HG03095 (cell line): ENCODE measurements at regions not wholly inside any gene's neighbourhood (a gene's known extent, or its start where the extent isn't known, plus 50 kb on each side); places are given as distances from the start of the nearest gene placed in this dataset.

Source experiments
- ATAC-seq: cut with Tn5 transposase; IDR thresholded peaks from one replicate; pipeline ENCODE4 v1.9.1; 2021; ENCODE audit warnings: moderate library complexity; ENCODE audit not compliant: unreplicated experiment

DNA sequence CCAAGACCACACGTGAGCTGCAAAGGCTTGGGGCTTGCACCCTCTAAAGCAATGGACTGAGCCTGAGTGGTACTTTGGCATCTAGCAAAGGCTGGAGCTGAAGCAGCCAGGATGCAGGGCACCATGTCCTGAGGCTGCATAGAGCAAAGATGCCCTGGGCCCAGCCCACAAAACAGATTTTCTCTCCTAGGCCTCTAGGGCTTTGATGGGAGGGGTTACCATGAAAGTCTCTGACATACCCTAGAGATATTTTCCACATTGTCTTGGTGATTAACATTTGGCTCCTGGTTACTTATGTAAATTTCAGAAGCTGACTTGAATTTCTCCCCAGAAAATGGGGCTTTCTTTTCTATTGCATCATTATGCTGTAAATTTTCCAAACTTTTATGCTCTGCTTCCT, 438.3 kb downstream of the SLC16A7 start:
- ATAC-seq, result no peak

DNA sequence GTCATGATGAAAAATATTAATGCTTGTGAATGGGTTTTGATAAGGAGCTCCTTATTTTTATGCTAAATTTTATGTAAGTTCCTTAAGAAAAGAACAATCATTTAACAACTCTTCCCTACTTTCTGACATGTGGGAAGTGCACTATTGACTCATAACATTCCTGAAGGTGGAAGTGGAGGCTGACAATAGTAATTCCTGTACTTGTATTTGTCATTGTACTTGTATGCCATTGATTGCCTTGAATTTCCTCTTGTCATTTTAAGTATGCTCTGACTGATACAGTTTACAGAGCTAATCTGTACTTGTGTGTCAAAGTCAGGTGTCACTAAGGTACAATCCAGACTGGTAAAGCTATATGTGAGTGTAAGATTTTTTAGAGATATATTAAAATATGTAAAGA, 440.0 kb downstream of the SLC16A7 start:
- no peak for ATAC-seq

DNA sequence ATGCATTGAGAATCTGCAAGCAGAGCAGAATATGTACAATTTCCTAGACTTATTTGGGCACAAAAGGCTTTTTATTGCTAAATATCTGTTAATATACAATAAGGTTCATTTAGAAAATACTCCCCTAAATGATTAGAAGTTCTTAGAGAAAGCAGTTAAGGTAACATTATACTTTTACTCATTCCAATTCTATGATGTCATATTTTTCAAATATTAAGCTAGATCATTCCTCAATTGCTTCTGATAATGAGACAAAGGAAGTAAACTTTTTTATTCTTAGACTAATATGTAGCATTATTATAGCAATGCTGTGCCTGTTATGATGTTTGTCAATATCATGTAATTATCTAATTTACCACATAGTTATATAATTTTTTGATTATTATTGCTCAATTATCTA, 447.0 kb downstream of the SLC16A7 start:
- no peak for ATAC-seq

DNA sequence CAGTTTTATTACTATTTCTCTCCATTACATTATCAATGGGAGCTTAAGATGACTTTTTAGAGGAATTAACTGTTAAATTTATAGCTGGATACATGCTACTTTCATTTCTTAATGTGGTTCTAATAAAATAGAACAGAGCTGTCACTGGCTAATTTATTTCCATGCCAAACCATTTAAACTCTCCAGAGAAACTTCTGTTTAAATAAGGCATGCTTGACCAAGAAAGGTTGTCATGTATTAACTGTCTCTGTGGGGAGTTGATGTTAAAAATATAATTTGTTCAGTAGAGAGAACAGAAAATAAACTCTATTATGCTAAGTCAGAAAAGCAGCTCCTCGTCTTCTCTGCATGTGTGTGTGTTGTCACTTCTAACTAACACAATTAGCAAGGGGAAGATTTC, 447.4 kb downstream of the SLC16A7 start:
- ATAC-seq, result no peak

DNA sequence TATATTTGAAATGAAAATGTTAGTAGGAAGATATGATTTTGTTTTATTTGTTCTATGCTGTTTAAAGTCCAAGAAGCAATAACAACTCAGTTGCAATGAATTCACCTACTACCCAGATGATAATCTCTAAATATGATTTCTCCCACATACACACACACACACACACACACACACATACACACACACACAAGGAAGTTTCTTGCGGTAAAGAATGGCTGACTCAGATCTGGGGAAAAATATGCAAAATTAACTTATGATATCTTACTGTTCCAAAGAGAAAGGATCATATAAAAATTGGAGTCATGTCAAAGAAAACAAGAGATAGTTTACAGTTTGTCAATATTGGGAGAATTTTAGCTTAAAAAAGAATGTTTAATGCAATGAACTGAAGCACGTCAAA, 456.7 kb downstream of the SLC16A7 start:
- no peak for ATAC-seq

DNA sequence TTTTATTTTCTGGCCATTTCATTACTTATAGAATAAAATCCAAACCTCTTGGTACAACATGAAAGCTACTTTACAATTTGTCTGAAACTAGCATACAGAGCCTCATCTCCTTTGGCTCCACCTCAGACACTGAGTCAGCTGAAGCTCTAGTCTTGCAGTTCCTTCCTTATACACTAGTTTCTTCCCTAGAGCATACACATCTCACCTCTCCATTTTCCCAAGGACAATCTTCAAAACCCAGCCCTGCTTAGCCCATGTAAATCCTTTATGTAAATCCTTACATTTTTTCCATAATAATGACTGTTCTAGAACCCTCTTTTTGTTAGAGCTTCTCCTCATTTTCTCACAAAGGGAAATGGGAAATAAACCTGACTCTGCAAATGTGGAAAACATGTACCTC, 463.4 kb downstream of the SLC16A7 start:
- ATAC-seq, result no peak

DNA sequence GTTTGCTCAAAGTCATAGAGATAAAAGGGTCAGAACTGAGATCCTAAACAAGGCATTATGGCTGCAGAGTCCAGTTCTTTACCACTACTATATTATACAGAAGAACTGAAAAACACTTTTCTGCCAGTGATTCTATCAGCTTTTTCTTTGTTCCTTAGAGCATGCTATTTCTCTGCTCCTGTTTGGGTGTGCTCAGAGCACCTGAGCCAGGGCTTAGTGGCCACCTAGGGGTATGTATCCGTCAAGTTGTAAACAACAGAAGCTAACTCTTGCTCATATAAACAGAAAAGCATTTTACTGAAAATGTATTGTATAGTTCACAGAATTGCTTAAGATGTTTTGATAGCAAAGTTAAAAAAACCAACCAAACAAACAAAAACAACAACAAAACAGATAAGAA, 470.8 kb downstream of the SLC16A7 start:
- no peak for ATAC-seq

DNA sequence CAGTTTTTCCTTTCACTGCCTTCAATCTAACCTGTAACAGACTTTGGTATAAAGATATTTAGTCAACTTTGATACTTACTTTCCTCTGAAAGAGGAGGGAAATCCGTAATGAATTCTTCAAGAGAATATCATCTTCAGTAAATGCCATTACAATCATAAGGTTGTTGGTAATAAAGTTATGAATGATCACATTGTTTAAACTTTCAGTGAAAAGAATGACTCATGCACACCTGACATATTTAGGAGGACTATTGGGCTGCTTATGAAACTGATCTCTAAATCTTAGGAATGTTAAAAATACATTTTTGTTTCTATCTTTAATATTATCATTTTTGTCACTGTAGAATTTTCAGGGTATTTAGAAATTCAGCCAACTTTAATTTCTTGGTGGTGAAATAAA, 474.7 kb downstream of the SLC16A7 start:
- ATAC-seq, result no peak

DNA sequence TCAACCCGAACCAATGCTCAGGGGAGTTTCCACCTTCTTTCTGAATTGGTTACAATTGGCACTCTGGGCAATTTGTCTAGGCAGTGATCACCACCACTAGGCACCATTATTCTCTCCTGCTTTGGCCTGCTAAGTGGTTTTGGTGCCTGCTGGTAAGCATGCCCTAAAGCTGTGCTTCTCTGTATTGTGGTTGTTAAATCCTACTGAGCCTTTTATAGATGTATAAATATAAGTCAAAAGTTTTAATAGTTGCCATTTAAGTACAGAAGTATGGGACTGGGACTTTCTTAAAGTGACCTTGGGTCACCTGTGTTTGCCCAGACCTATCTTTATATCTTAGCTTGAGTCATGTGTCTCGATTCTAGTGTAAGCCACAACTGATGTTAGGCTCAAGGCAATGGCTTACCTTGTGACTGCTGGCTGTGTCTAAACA, 475.9 kb downstream of the SLC16A7 start:
- no peak for ATAC-seq

DNA sequence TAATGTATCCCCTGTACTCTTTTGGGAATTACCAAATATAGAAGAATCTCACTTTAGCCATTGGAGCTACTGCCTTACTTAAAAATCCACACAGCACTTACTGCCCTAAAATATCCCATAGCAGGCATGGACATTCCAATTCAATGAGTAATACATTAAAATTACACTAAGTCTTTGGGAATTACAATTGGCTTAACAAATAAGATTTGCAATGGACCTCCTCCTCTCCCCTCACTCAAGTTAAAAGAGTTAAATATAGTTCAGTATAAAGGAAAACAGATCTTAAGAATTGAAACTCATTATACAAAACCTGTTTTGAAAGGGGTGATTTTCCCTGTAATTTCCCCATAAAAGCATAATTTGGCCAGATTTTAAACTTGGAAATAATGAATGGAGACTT, 477.1 kb downstream of the SLC16A7 start:
- ATAC-seq, result no peak

DNA sequence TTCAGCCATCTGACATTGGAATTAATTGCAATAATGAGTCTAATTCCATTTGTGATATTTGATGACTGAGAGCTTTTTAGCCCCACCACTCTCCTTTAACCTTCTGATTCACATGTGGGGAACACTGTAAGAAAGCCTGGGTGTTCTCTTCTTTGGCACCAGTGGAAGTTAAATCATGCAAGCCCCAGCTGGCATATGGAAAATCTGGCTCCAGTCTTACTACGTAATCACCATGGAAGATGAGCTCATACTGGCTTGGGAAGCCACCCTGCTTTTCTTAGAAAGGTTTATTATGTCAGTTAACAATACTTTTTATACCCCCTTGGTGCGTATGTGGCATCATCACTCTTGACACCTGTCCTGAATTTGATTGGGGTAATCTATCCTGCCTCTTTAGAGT, 479.3 kb downstream of the SLC16A7 start:
- no peak for ATAC-seq

DNA sequence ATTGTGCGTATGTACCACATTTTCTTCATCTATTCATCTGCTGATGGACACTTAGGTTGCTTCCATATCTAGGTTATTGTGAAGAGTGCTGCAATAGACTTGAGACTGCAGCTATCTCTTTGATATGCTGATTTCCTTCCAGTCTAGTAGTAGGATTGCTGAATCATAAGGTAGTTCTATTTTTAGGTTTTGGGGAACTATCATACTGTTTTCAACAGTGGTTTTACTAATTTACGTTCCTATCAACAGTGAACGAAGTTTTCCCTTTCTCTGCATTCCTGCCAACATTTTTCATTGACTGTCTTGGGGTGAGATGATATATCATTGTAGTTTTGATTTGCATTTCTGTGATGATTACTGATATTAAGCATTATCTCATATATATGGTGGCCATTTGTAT, 482.2 kb downstream of the SLC16A7 start:
- ATAC-seq, result no peak

DNA sequence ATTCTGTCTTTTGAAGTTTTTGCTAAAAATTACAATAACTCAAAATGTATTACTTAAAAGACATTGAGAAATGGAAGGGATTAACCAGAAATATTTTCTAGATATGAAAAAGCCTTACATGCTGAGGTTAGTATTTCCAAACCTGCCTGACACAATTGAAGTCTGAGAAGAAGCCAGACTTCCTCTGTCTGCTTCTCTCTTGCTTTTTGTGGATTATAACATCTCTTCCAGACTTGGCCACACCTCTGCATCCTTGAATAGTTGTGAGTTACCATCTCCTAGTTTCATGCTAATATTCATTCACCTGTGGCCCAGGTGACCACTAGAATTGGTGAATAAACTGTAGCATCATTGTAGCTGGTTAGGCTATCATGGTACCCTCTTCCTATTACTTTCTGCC, 497.6 kb downstream of the SLC16A7 start:
- ATAC-seq, result no peak

DNA sequence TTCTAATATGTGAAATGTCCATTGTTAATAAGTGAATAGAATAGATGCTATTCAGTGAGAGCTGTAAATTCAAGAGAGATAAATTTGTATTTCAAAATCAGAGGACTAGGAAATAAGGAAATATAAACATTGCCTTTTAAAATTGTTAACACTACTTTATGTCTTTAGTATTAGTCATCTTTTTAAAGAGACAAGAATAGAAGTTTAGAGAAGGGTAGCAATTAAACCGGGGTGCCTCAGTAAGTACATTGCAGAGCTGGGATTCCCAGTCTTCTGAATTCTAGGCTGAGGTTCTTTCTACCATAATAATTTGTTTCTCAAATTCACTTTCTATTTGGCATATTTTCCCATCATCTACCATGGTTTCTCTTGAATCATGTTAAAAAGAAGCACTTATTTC, 498.6 kb downstream of the SLC16A7 start:
- ATAC-seq, result no peak

DNA sequence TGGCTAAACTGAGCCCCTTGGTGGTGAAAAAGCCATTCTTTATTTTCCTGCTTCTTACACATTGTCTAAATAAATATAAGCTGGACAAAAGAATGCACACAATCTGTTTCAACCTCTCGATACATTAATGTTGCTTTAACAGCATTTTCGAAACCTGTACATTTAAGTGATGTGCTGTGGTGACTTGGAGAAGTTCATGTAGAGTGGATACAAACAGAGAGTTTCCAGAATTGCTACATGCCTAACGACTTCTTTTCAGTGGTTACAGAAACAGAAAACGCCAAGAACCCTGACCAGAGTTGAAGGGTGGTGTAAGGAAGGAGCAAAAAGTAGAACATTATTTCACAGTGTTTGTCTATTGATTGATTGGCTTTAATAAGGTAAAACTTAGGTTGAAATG, 500.9 kb downstream of the SLC16A7 start:
- ATAC-seq, result no peak

DNA sequence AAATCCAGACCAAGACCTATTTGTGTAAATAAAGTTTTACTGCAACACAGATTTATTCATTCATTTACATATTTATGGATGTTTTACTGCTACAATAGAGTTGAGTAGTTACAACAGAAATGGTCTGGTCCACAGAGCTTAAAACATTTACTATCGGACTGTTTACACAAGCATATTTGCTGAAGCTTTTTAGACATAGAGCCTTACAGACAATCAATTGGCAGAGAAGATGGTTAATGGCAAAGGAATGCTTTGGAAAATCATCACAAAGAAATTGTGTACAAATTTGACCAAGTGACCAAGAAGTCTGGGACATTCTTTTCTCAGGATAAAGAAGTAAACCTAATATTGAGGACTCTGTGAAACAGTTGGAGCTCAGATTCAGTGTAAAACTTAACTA, 504.3 kb downstream of the SLC16A7 start:
- no peak for ATAC-seq

DNA sequence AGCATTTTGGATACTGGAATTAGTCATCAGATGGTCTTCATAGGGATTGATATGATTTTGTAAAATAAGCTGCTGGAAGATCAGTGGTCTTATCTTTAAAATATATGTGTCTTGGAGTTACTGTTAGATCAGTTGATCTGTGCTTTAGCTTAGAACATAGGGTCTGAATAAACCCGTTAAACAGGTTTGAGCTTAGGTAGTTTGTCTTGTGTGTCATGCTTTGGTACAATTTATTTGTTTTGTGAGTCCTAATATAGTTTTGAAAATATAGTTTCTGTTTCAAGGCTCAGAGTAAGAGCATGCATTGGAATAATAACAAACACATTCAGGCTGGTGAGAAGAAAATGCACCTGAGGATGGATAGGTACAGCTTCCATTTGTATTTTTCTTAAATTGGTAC, 505.0 kb downstream of the SLC16A7 start:
- no peak for ATAC-seq

DNA sequence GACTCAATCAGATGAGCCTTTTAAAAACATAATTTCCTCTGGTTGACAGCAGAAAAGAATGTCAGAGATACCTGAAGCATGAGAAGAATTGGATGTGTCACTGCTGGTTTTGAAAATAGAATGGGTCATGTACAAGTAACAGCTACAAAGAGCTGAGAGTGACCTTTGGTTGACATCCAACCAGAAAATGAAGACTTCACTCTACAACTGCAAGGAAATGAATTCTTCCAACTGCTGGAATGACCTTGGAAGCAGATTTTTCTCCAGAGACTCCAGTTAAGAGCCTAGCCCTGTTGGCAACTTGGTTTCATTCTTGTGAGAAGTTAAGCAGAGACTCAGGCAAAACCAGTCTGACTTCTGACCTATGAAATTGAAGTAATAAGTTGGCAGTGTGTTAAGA, 505.9 kb downstream of the SLC16A7 start:
- ATAC-seq, result no peak

DNA sequence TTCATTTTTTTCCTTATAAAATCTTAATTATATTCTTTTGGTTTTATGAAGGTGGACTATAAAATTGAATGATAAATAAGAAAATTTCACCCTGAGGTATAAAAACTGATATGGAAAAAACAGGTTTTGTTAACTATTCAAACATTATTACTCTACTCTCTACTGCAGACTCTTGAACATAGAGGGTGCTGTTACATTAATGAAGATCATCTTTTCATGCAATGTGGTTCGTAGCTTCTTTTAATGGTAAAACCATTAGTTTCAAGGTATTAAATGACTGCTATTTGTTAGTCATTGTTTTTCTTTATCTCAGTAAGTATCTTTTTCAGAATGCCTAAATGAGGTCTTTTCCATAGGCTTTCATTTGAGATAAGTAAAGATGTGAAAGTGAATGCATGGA, 510.4 kb downstream of the SLC16A7 start:
- ATAC-seq, result no peak

DNA sequence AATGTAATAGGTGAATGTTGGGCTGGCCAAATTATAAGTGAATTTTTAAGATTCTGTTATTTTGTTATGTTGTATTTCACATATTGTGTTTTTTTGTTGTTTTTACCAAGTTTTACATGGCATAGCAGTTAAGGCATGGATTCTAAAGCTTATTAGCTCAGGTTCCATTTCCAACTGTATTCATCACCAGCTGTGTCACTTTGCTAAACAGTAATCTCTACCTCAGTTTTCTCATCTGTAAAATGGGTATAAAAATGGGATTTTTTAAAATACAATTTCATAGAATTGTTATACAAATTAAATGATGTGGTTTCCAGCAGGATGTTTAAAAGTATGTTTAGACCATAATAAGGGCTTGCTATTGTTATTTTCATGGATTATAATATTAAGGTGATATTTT, 512.2 kb downstream of the SLC16A7 start:
- ATAC-seq, result no peak

DNA sequence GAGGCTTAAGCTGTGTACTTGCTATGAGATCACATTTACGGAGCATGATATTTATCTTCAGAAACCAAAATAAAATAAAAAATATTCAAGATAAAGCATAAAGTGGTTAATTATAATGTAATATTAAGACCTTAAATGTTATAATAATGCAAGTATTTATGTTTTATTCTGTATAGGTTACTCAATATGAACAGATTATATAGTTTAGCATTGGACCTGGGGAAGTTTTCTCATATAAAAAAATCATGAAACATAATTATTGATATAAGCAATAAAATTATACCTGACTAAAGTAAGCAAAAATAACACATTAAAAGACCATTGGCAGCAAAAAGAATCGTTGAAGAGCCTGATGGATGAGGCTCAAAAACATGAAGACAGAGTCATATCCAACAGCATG, 516.2 kb downstream of the SLC16A7 start:
- no peak for ATAC-seq

DNA sequence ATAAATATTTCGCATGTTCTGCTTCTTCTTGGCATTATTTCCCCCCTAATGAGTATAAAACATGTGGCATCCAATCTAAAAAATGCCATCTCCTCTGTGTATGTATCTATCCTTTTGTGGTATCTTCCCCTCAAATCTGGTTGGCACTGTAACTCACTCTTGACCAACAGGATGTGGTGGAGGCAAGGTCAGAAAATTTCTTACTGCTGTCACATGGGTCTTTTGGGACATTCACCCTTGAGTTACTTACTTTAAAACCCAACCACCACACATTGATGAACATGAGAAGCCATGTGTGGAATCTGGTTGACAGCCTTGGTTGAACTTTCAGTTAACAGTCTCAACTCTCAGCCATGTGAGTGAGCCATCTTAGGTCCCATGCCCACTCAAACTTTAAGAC, 516.9 kb downstream of the SLC16A7 start:
- ATAC-seq, result no peak

DNA sequence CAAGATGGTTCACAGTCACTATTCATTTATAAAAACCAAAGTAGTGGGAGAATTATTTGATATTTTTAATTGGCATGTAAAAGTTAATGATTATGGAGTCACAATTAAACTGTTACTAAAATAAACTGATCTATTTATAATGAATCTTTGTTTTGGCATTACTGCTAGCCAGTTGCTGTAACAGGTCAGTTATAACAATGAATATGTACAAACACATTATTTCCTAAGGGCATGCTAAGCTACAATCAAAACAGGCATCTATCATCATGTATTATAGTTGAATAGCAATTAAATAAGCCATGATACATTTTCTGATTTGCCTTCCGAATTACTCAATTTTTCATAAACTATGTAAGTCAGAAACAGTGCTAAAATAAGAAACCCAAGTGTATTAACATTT, 518.3 kb downstream of the SLC16A7 start:
- ATAC-seq, result no peak

DNA sequence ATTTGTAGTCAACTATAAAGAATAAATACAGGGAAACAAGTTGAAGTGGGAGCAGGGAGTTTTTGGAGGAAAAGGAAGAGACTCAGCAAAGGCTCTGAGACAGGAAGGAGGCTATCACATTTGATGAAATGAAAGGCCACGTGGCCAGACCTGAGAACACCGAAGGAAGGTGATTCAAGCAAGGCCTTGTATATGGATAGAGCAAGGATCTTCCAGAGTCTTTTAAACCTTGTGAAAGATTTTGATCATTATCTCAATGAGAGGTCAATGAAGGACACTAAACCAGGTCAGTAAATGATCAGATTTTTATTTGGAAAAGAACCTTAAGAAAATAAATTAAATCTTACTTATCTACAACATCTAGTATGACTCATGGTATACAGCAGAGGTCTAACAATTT, 523.5 kb downstream of the SLC16A7 start:
- ATAC-seq, result no peak
